ENCODE measurements at regions not wholly inside any gene's neighbourhood (a gene's known extent, or its start where the extent isn't known, plus 50 kb on each side); places are given as distances from the start of the nearest gene placed in this dataset.
"Not testable (repeated sequence)": the region's sequence is repeated elsewhere in the genome, so short reads cannot be mapped to it uniquely, and the experiment has no call there.

- no peak overlapping the region for H3K27ac ChIP-seq
- WGBS, 2 donors: 85 to 90% methylated on average over 7 of the region's 7 CpGs
Observed at GRCh38 chr14:30356438-30357202, 202.3 kb upstream of the G2E3 start.

DNA sequence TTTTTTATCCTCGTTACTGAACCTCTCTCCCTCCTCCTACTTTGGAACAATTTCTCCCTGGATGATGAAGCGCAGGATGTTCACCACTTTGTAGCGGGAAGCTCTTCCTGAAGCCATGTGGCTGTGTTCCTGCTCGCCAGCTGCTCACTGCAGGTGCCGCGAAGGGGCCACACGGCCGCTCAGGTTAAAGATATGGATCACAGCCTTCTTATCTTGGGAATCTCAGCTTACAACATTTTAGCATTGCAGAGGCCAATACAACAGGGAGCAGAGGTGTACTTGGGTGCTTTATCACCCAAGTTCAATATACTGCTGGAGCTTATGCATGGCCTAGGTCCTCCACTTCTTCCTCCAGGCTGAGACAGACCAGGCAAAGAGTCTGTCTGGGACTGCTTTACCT lies 201.2 kb upstream of the G2E3 start:
- no peaks in the 10 kb centered on the region for H3K36me3 ChIP-seq
- H3K4me1 ChIP-seq: peaks cover 5 to 11% of the 10 kb centered on the region in 2 donors
- no peak for DNase-seq
- no peaks in the 10 kb centered on the region for H3K9me3 ChIP-seq
- H3K27me3 ChIP-seq: no peaks in the 10 kb centered on the region
- TF ChIP-seq CTCF (IDR thresholded peaks at IDR 0.05) (no peak), POLR2A (IDR thresholded peaks at IDR 0.05) (no peak)
- intact Hi-C loops (cut with DNase I): no loop called here
- no peak overlapping the region for H3K27ac ChIP-seq
- 93 to 97% methylated on average over 8 of the region's 8 CpGs for WGBS, 2 donors
- no peak overlapping the region for H3K4me3 ChIP-seq (replicated peaks in 1 of 3)

More at GRCh38 chr14:30356438-30357202, 202.3 kb upstream of the G2E3 start:
- H3K27me3 ChIP-seq: no peaks in the 10 kb centered on the region
- peaks cover 5 to 11% of the 10 kb centered on the region in 2 donors for H3K4me1 ChIP-seq
- TF ChIP-seq CTCF (IDR thresholded peaks at IDR 0.05) (no peak), POLR2A (IDR thresholded peaks at IDR 0.05) (no peak)
- no peak for DNase-seq
- H3K36me3 ChIP-seq: no peaks in the 10 kb centered on the region
- H3K9me3 ChIP-seq: no peaks in the 10 kb centered on the region
- no peak overlapping the region for H3K4me3 ChIP-seq (replicated peaks in 1 of 3)
- intact Hi-C loops (cut with DNase I): no loop called here

DNA sequence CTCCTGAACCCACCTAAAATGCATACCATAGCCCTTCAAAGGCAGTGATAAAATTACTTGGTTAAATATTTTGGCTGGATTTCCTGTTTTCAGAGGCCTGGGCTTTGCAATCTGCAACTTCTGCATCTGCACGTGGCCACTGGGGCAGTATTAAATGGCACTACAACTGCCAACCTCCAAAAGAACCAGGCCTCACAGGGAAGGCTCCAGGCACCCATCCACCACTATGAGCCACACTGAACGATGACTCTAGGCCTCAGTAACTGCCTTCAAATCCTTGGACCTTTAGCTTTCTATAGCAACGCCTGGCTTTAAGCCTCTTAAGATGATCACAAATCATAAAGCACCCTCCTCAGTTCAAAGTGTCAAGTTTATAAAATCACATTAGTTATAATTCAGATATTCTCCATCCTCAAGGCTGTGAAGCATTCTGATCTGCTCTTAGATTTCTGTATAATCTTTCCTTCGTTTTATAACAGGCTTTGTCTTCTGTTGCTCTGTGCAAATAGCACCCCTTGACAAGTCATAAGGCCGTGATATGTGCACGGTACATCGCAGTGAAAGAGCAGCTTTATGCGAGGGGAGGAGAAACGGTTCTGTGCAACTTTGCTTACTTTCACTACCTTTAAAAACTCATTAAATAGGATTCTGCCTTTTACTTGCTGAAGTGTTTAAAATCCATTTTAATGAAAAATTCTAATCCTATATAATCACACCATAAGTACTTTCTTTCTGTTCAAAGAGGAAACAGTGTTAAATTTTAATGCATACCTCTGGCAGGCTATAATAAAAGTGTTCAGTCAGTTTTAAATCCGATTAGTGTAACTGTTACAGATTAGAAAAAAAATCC lies 196.4 kb upstream of the G2E3 start:
- Histone ChIP-seq H3K36me3 (no peaks in the 10 kb centered on the region), H3K9me3 (no peaks in the 10 kb centered on the region), H3K27ac (no peak overlapping the region), H3K4me1 (peaks cover 5 to 11% of the 10 kb centered on the region in 2 donors), H3K4me3 (replicated peaks in 1 of 3) (no peak overlapping the region), H3K27me3 (no peaks in the 10 kb centered on the region)
- 79 to 83% methylated on average over 10 of the region's 10 CpGs for WGBS, 2 donors
- TF ChIP-seq POLR2A (IDR thresholded peaks at IDR 0.05) (no peak), CTCF (IDR thresholded peaks at IDR 0.05) (no peak)
- no peak for DNase-seq
- intact Hi-C loops (cut with DNase I): no loop called here

DNA sequence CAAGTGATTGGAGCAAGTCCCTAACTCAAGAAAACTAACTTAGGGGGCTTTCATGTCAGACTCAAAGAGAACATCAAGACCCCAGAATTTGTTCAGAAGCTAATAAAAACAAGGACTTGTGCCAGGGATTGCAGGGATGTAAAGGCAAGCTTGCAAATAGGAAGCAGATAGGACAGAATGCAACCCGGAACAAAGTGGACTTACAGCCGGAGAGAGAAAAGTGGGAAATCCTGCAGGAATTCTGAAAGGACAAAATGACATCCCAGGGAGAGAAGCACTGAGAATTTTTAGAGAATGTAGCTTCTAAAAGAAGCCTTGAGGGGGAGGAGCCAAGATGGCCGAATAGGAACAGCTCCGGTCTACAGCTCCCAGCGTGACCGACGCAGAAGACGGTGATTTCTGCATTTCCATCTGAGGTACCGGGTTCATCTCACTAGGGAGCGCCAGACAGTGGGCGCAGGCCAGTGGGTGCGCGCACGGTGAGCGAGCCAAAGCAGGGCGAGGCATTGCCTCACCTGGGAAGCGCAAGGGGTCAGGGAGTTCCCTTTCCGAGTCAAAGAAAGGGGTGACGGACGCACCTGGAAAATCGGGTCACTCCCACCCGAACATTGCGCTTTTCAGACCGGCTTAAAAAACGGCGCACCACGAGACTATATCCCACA lies 195.6 kb upstream of the G2E3 start:
- H3K27me3 ChIP-seq; H3K36me3 ChIP-seq; H3K9me3 ChIP-seq; H3K4me1 ChIP-seq; H3K27ac ChIP-seq; intact Hi-C loops (cut with DNase I); H3K4me3 ChIP-seq (replicated peaks in 1 of 3); DNase-seq: not testable (repeated sequence)
- 92 to 93% methylated on average over 20 to 27 of the region's 27 CpGs for WGBS, 2 donors

GRCh38 chr14:30369502-30370180 lies 189.3 kb upstream of the G2E3 start:
- TF ChIP-seq POLR2A (IDR thresholded peaks at IDR 0.05): no peak
- no peak for TF ChIP-seq CTCF (IDR thresholded peaks at IDR 0.05)
- WGBS, 2 donors: 92 to 93% methylated on average over 6 of the region's 6 CpGs
- intact Hi-C loops (cut with DNase I): loop anchor here (5.0 to 10.0 kb wide), 2 partner anchors 73 to 155 kb away; no protein-coding TSS in a partner anchor

More at GRCh38 chr14:30369502-30370180, 189.3 kb upstream of the G2E3 start:
- no peaks in the 10 kb centered on the region for H3K9me3 ChIP-seq
- no peak overlapping the region for H3K4me3 ChIP-seq (replicated peaks in 1 of 3)
- no peaks in the 10 kb centered on the region for H3K27me3 ChIP-seq
- DNase-seq: no peak
- no peaks in the 10 kb centered on the region for H3K36me3 ChIP-seq
- H3K27ac ChIP-seq: no peak overlapping the region
- H3K4me1 ChIP-seq: no peaks in the 10 kb centered on the region
